CD1c-positive myeloid dendritic cell (primary cell): ENCODE measurements at regions not wholly inside any gene's neighbourhood (a gene's known extent, or its start where the extent isn't known, plus 50 kb on each side); places are given as distances from the start of the nearest gene placed in this dataset.

Source experiments
- DNase-seq: peaks from one replicate; pipeline ENCODE4 v3.0.0-alpha.2; 2016; ENCODE audit errors: extremely low spot score

DNA sequence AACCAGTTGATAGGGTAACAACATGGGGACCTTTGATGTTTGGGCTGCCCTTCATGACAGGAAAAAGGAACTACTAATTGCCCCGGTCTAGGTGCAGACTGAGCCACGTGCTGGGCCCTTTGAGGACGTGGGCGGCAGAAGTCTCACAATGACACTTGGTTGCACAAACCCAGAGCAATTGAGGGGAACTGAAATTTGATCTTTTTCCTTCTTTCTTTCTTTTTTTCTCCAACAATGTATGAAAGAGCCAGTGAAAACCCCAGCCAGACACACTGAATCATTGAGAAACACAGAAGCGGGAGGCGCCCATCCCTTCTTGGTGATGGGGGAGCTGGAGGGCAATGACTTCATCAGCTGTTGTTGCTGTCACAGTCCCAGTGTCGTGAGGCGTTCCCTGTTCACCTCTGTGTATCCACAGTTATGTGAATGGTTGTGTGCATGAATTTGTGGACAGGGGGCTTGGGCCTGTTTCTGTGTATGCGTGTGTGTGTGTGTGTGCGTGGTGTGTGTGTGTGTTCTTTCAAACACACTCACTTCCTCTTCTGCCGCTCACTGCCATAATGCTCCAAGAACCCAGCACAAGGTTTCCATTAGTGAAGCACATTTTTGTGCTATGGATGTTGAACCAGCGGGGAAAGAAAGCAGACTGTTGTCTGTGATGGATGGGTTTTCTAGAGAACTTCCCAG lies 137.5 kb upstream of the CCND2 start:
- DNase-seq = peak; percentile 96

DNA sequence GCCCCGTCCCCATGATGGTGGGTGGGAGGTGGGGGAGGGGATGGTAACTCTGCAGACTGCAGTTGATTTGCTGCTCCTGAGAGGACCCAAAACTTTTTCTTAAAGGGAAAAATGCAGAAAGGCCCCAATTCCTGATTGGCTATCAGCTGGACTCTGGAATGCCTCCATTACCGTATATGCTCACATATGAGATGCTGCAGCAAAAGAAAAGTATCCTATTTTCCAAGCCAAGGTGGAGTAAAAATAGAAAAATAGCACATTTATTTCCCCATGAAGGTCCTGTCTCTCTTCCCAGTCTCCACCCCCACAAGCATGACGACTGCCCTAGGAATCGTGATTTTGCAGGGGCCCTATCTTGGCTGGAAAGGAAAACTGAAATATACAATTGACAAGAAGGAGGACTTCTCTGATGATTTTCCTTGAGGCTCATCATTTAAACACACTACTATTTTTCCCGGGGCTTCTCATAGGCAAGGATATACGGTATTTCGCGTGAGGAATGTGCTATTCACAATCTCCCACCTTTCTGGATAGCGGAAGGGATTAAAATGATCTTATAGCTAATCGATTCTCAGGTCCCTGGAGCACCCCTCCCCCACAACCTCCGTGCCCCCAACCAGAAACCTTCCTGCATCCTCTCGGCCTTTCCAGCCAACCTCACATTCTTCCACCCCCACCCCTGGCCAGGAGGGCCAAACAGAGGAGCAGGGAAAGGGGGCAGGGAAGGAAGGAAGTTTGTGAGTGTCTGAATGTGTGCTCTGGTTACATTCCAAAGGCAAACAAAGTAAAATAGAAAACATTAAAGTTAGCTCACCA lies 138.9 kb upstream of the CCND2 start:
- no peak for DNase-seq

DNA sequence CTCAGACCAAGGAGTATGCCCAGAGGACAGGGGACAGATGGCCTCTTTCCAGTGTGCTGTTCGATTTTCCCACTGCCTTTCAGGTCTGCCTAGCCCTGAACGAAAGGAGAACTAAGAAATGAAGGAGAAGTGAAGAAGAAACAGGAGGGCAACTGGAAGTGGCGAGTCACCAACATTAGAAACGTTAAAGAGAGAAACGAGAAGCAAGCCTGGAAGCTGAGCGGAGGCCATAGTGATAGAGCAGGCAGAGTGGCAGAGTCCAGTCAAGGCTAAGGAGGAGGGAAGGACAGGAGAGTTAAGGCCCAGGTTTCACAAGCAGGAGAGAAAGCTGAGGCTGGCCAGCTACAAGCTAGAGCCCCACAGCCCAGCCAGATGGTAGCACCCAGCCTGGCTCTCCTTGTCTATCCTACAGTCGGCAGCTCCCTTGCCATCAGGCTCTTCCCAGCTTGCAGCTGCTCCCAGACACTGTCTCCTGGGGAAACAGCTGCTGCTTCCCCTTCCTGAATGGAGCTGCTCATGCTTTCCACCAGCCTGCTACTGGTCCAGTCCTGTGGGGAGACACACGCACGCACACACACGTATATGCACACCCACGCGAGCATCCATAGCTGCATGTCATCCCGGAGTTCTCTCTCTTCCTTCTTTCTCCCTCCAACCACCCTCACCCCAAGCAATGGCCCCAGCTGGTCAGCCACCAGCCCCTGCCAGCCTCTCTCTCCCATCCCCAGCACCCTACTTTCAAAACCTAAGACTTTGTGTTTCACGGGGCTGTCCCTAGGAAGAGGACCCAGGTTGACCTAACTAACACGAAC lies 139.7 kb upstream of the CCND2 start:
- DNase-seq = peak; percentile 62

DNA sequence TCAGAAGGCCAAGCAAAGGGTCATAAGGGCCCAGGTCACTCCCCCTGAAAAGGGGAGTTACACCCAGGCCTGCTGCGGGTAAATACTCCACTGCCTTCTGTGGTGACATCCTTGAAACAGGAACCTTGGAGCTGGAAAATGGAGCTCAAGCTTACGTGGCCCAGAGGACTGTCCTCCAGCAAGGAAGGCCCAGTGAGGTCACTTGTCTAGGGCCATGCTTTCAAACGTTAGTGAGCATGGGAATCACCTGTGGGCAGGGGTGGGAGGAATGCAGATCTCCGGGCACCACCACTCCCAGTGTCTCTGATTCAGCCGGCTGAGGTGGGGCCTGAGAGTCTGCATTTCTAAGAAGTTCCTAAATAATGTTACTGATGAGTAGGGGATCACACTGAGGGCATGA lies 140.5 kb upstream of the CCND2 start:
- DNase-seq = peak; percentile 41

DNA sequence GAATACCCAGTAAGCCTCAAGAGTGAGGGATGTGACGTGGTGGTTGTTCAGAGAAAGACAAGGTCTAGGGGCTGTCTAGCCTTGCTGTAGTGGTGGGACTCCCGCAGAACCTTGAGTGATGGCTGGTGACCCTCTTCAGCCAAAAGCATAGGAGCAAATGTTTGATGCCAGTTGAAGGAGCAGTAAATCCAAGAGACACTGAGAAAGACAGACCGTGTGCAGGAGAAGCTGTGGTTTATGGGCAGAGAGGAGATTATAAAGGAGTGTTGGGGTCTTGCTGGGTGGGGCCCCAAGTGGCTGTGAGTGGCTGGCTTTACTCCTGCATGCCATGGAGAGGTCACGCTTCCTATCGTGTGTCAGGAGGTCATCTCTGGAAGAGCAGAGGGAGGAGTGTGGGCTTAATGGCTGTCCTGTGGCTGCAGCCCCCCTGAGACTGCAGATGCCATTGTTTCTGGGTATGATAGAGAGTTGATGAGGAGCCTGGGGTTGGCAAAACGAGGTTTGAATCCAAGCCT lies 152.0 kb upstream of the CCND2 start:
- DNase-seq = no peak

DNA sequence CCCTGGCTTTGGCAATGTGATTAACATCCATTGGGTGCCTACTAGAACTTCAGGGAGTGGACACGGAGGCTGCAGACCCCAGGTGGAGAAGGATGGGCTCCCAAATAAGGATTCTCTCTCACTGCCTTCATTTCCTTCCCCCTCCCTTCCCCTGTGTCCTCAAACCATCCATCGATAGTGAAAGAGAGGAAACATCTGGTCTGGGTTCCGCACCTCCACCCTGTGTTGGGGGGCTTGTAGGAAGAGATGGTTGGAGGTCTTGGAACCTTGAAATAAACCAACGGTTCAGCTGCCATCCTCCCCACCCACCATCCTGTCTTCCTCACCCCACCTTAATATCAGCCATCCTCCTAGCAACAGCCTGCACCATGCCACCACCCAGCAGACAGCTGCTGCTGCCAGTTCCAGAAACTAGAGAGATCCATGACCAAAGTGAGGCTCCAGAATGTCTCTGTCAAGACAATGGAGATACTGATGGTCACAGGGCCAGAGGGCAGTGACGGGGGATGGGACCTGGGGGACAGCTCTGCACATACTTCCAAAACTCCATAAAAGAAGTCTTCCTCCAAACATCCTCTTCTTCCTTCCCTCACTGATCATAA lies 153.1 kb upstream of the CCND2 start:
- no peak for DNase-seq

DNA sequence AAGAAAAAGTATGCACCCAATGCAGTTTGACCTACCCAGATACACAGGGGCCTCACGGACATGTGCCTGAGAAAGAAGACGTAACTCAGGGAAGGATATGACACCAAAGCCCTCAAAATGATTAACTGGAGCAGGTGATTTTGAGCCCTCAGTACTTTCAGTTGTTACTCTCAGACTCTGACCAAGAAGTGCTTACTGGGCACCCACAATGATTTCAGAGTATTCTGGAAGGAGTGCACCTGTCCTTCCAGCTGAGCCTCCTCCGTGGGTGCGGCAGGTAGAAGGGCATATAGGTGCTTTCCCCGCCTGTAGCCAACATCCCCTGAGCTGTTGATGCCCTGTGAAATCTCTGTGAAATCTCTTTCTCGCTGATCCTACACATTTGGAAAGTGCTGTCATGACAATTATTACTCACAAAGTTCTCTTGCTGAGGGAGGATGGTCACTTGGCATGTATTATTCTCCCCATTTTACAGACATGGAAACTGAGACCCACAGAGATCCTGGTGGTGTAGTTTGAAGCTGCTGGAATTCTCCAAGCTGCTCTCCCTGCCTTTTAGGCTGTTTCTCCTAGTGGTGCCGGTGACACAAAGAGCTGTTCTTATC lies 154.3 kb upstream of the CCND2 start:
- no peak for DNase-seq

DNA sequence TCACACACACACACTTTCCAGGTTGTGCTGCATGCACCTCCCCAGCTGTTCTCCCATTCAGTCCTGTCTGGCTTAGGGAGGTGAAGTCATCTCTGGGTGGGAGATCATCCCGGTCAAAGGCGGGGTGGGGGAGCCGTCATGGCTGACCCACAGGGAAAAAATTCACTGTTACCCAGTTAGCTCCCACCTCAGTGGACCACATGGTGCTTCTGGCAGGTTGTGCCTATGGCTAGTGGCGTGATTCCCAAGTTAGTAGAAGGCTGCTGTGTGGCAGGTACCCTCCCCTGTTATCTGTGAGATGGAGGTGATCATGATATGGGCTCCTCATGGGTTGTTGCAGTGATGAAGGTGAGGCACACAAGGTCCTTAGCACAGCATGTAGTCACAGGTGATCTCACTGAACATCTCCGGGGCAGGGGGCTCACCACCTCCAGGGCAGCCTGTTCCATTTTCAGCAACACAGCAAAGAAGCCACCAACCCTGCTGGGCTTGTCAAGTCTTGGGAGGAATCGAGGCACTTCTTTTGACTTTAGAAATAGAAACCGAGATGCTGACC lies 154.9 kb upstream of the CCND2 start:
- DNase-seq = no peak

DNA sequence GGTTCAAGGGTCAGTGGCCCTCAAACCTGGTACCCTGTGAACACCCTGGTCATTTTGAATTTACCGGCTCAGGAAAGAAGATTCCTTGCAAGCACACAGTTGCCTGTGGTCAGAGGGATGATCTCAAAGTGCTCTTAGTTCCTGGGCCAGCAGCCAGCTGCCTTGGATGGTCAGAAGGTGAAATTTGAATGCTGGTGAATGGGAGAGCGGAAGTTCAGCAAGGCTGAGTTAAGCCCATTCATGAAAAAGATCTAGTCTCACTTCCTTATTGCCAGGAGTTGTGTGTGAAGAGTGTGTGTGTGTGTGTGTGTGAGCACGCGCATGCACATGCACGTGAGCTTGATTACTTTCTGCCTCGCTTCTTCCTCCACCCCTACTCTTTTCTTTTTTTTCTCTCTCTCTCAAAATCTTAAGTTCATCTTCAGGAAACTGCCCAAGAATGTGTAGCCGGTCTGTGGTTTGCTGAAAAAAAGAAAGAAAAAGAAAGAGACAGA lies 155.5 kb upstream of the CCND2 start:
- peak; percentile 80 for DNase-seq

DNA sequence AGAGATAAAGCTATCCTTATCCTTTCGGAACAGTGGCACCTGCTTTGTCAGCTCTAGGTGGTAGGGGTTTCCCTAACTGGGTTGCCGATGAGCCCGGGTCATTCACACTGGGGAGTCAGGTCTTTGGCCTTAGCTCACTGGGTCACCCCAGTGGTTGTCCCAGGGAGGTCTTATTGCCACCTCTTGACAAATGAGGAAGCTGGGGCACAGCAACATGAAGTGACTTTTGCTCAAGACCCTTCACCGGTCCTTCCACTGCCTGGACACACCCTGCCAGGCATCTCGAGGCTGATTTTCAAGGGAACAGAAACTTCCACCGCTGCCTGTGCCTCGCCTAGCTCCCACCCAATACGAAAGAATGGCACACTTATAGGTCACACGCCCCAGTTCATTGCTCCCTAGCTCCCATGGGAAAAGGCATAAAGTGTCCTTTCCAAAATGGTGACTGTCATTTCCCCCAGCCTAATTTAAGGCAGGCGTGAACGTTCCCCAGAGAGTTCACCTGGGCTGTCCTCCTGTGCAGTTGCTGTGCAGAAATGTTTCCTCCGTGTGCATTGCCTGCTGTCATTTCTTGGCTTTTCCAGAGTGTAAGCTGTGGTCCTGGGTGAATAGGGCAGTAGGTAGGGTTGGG lies 156.1 kb upstream of the CCND2 start:
- DNase-seq = peak; percentile 65

DNA sequence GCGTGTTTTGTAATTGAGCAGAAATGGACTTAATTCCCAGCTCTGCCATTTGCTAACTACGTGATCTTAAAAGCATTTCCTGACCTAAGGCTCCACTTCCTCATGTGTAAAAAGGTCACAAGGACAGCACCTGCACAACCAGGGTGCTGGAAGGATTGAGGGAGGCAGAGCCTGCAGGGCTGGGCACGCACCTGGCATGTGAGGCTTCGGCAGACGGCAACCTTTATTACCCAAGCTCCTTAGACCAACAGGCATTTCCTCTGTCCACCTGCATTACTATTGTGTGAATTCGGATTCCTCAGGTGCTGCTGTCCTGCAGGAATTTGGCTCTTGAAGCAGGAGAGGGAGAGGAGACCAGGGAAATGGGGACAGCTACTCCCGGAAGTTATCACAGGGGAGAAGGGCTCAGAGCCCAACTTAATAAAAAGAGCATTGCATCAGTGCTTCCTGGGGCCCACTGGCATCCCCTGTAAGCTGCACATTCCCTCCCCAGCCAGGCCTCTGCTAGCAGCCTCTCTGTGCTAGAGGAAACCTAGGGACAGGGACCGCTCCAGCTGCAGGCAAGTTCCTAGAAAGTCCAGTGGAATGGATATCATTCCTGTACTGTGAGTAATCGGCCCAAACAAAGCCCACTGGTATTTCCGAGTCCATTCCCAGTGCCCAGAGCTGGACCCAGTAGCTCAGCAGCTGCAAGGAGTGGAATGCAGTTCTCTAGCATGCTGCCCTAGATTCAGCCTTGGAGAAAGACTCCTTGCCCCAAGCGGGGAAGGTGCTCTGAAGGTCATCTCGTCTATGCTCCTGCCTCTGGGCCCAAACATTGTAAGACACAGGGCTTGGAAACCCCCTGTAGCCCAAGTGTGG lies 157.1 kb upstream of the CCND2 start:
- DNase-seq = no peak

DNA sequence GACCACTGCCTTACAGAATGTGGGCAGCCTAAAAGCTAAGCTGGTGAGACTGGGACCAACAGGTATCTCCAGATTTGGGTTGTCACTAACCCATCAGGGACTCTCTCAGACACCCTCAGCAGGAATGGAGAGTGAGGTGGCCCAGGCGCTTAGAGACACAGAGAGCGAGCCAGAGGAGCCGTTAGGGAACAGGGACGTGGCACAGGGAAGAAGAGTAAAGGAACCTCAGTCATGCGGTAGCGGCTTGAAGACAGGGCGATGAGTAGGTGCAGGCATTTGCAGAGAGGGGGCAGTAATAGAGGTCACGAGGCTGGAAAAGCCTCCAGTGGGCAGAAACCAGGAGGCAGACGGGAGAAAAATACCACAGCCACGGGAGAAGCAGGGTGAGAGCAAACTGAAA lies 158.0 kb upstream of the CCND2 start:
- no peak for DNase-seq

DNA sequence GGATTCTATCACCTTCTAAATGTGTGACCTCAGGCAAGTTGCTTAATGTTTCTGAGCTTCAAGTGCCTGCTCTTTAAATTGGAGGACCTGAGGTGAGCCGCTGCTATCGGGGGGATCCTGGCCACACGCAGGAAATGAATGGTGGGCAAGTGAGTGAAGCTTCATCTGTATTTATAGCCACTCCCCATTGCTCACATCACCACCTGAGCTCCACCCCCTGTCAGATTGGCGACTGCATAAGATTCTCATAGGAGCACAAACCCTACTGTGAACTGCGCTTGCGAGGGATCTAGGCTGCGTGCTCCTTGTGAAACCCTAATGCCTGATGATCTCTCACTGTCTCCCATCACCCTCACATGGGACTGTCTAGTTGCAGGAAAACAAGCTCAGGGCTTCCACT lies 158.6 kb upstream of the CCND2 start:
- no peak for DNase-seq

DNA sequence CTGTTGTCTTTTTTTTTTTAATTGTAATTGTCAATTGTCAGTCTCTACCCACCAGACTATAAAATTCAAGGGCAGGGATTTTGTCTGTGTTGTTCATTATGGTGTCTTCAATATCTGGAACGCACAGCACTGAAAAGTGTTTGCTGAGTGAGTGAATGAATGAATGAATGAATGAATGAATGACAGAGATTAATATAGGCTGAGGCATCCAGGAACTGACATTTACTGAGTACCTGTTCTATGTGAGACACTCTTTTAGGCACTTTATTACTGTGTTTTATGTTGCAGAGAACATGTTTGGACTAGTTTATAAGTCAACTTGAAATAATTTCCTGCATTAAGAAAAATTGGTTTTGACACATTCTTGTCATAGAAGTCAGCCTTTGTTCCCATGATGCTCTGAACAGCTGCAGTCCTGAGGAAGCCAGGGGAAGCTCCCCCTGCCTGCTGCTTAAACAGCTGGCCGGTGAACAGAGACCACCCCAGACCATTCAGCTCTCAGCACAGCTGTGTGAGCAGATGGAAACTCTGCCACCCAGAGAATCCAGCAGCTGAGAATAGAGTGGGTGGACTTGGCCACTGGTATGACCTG lies 160.7 kb upstream of the CCND2 start:
- DNase-seq = no peak

DNA sequence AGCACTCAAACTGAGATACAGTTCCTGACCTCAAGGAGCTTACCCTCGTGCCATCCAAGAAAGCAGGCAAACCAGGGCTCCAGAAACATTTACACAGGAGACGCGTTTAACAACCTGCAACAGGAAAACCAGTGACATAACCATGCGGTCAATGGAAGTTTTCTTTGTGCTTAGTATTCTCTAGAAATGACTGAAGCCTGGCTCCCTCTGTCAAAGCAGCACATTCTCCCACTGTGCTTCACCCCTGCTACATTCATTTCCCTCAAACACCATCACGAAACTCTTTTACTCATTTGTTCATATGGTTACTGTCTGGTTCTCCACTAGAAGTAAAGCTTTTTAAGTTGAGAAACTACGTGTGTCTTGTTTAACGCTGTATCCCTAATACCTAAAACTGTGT lies 161.3 kb upstream of the CCND2 start:
- no peak for DNase-seq

DNA sequence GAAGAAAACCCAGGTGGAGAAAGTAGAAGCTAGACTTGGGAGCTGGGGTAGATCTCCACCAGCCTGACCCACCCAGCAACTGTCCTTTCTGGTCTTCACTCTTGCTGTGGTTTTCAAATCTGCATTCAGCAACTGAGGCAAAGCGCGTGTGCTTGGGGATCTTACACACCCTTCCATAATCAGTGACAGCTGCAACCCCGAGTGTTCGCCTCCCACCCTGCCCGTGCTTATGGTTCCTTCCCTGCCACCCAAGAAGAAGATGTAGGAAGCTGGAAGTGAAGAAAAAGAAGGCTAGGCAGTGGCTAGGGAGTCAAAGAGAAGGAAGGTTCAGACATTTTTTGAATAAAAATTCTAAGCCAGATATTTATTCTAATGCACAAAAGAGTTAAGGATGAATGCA lies 162.6 kb upstream of the CCND2 start:
- DNase-seq = no peak

DNA sequence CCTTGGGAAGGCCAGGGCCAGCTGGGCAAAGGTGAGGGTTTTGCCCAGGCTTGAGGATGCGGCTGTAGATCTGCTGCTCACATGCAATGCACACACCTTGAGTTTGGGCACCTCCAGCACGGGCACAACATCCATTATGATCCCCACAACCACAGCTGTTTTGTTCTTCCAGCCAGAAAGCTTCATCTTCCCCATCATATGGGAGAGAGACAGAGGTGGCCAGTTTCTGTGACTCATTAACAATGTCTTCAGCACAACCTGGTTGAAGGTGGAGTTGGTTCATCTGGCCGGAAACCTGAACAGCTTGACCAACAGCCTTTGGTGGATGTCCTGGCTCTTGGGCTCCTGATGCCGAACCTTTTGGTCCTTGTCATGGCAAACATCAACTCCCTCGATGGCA lies 163.7 kb upstream of the CCND2 start:
- DNase-seq = no peak

DNA sequence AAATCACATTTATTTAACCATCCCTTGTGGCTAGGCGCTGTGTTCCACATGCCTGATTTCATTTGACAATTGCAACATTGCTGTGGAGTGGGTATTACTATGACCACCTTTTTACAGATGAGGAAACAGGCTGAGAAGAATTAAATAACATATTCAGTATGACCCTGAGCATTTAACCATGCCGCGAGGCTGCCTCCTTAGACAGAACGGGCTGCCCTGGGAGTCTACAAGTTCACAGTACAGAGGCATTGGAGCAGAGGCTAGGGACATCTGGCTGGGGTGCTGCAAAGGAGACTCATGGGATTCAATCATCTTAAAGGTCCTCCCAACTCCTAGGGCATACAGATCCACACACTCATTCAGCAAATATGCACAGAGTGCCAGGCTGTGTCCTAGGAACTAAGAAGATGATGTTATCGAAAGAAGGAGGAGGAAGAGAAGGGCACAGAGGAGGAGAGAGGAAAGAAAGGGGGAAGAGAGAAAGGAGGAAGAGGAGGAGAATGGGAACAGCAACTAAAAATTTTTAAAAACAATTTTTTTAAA lies 164.7 kb upstream of the CCND2 start:
- DNase-seq = no peak
